GM18867 (cell line): ENCODE measurements at regions not wholly inside any gene's neighbourhood (a gene's known extent, or its start where the extent isn't known, plus 50 kb on each side); places are given as distances from the start of the nearest gene placed in this dataset.
A peak's percentile ranks its signal among the peaks of the same experiment; 100 is the strongest.
"Not testable (repeated sequence)": the region's sequence is repeated elsewhere in the genome, so short reads cannot be mapped to it uniquely, and the experiment has no call there.

ENCODE experiments used
- ATAC-seq: cut with Tn5 transposase; IDR thresholded peaks from one replicate; pipeline ENCODE4 v1.9.1; 2021; ENCODE audit warnings: mild to moderate bottlenecking, moderate library complexity; ENCODE audit not compliant: unreplicated experiment

DNA sequence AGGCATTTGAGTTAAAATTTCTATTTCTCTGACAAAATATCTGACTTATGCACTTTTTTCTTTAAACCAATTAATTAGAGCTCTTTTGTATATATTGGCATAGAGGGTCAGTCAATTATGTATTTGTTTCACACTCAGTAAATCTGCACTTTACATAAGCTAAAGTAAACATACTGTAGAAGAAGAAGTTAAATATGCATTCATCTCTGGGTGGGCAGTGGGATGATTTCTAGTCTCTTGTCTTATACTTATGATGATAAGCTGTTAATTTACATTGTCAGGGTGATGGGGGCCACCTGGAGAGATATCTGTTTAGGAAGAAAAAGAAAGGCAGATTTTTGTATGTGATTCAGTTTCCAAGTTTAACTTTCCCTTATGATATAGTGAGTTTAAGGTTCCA lies 330.8 kb downstream of the IPO8 start:
- ATAC-seq = no peak

- no peak for ATAC-seq
Measured at GRCh38 chr12:30361145-30361544, 334.5 kb downstream of the IPO8 start.

DNA sequence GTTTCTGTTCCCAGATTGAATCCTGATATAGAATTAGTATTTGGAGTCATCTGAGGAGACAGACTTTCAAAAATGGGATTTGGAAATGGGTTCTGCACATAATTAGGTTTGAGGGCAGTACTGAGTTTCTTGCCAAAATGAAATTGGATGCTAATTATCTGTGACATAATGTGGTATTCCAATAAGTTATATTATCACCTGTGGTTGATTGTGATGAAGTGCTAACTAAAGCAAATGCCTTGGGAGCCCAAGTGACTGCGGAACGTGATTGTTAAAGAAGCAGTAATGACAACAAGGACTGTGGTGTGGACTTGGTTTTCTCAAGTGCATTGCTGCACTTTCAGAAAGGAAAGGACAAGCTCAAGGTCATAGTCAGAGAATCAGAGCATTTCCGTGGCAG lies 337.0 kb downstream of the IPO8 start:
- ATAC-seq = no peak

DNA sequence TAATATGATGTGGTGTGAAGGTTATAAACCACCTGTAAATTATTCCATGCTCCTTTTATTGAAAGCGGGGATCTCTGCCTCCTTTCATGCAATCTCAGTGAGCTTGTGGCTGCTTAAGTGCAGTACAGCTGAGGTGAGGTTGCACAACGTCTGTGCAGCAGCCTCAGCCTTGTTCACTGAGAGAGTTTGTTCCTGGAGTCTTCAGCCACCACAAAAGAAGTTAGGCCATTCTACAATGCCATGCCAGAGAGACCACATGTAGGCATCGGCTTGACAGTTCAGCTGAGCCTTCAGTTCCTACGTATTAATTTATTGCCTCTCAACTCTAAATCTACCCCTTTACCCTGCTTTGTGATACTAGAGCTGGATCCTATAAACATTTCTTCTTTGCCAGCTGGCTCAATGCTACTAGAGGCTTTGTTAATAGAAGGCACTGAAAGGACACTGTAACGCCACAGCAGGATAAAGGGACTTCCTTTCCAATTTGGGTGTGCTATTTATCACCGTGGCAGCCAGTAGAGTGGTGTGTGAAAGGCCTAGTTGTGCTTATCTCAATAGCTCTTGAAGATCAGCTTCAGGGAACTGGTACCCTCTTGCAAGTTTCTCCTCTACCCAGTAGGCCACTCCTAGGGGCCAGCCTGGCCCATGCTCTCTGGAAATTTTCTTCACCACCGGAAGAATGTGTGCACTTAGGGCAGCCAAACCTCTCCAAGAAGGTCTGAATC lies 337.7 kb downstream of the IPO8 start:
- no peak for ATAC-seq

GRCh38 chr12:30345744-30346471 lies 349.8 kb downstream of the IPO8 start:
- ATAC-seq = no peak

DNA sequence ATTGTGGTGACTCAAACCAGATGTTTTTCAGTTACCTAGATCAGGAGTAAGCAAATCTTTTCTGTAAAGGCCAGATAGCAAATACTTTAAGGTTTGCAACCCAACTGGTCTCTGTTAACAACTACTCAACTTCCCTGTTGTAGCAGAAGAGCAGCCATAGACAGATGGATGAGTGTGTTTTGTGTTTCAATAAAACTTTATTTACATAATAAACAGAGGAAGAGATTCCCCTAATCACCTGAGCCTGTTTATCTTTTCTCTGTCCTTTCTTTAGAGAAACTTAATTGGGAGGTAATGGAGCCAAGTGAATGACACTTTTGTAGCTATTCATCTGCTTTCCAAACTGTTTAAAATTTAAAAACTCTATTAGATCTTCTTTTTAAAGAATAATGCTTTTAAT lies 365.1 kb downstream of the IPO8 start:
- ATAC-seq = no peak

- ATAC-seq = no peak
Measured at GRCh38 chr12:30329281-30329680, 366.4 kb downstream of the IPO8 start.

DNA sequence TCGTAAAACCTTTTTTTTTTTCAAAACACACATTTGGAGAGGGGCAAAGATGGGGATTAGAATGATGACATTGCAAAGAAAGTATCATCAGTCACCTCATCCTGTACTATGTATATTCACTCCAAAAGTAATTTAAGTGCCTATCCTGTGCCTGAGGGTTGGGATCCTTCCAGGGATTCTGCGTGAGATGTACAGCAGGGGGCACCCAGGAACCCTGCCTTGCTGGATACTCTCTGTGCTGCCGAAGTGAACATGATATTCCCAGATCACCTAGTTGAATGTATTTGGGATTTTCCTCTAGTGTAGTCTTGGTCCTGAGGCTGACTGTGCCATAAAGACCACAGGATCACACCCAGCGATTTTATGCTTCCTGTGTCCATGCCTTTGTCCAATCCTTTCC lies 372.7 kb downstream of the IPO8 start:
- ATAC-seq = no peak

- no peak for ATAC-seq
Measured at GRCh38 chr12:30320561-30320960, 375.1 kb downstream of the IPO8 start.

DNA sequence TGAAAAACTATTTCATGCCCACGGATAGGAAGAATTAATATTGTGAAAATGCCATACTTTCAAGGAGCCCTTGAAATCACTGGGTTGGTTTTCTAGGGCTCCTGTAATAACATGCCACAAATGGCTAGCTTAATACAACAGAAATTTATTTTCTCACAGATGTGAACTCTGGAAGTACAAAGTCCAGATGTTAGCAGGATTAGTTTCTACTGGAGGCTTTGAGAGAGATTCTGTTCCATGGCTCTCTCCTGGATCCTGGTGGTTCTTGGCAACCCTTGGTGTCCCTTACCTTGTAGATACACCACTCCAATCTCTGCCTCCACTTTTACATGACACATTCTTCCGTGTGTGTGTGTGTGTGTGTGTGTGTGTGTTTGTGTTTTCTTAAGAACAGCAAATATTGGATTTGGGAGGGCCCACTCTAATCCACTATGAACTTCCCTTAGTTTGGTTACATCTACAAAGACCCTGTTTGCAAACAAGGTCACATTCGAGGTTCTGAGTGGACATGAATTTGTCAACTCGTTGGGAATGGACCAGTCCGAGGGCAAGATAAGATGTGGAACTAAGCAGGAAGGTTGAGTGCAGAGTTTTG lies 381.1 kb downstream of the IPO8 start:
- ATAC-seq = no peak

DNA sequence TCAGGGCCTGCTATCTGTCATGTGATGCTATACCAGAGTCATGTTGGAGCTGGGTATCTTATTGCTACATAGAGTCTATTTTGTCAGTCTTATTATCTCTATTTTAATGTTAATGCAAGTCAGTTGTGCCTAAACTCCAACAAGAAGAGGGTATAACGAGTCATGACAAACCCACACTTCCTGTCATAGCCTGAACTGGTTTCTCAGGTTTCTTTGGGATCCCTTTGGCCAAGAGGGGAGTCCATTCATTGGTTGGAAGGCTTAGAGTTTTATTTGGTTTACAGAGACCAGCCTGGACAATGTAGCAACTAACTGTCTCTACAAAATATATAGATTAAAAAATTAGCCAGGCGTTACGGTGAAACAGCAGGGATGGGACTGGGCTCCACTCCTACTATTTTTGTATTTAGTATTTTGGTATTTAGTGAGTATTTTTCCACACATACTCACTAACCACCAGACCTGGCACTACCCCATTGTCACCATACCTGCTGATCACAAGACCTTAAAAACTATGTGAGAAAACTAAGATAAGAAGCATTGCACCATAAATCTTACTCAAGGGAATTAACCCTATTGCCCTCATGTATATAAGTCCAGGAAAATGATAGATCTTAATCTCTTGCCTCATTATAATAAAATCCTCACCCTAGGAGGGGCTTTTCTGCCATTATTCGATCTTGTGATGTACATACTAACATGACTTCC lies 387.5 kb downstream of the IPO8 start:
- no peak for ATAC-seq

DNA sequence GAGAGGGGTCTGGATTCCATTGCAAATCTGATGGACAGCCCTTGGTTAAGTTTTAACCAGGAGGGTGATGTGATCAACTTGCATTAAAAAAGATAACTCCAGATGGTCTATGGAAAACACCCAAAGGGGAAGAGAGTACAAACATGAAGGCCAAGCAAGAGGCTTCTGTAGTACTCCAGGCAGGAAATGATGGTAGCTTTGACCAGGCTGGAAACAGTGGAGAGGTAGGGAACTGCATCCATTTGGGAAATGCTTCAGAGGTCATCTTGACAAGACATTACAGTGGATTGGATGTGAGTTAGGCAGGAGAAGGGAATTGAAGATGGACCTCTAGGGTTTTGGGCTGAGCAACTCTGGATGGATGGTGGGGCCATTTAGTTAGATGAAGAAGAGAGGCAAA lies 391.1 kb downstream of the IPO8 start:
- ATAC-seq = no peak

DNA sequence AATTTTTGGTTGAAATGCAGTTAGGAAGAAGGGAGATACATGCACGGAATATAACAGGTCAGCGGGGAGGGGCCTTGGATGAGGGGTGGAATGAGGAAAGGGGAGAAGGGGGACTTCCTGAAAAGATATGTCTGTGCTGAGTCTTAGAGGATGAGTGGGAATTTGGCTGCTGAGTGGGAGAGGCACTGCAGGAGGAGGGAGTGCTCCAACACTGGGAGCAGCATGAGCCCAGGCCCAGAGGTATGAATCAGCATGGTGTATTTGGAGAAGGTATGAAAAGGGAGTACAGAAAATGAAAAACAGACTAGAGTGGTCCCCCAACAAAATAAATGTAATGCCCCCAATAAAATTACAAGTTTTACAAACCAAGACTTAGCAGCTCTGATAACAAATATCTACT lies 394.4 kb downstream of the IPO8 start:
- ATAC-seq = no peak

GRCh38 chr12:30296486-30296885 lies 399.2 kb downstream of the IPO8 start:
- no peak for ATAC-seq

DNA sequence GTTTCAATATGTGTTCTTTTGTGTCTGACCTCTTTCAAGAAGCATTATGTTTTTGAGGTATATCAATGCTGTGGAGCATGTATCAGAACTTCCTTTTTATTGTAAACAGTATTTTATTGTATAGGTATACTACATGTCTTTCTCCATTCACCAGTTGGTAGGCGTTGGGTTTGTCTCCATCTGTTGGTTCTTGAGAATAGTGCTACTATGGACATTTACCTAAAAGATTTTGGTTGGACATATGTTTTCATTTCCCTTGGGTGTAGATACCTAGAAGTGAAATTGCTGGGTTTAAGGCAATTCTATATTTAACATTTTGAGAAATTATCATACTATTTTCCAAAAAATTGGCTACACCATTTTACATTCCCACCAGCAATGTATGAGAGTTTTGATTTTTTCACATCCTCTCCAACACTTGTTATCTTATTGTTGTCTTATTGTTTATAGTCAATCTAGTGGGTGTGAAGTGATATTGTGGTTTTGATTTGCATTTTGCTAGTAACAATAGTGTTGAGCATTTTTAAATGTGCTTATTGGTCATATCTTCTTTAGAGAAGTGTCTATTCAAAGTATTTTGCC lies 409.2 kb downstream of the IPO8 start:
- peak; percentile 75 for ATAC-seq

GRCh38 chr12:30278401-30278800 lies 417.3 kb downstream of the IPO8 start:
- ATAC-seq = no peak

- ATAC-seq = not testable (repeated sequence)
Measured at GRCh38 chr12:30272515-30272914, 423.2 kb downstream of the IPO8 start.

DNA sequence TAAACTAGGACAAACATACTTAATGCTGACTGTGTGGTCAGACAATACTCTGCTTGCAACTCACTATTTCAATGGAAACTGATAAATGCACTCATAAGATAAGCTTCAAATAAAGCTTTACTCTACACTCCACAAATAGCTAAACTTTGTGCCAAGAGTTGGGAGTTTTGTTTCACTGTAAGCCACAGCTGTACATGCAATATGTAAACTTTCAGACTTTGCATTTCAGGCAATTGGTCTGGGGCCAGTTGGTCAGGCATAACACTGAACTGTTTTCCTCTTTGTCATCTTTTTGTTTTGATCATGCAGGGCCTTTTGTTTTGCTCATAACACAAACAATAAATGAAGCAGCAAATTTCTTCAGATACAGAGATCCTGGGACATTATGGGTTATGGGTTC lies 426.2 kb downstream of the IPO8 start:
- no peak for ATAC-seq

DNA sequence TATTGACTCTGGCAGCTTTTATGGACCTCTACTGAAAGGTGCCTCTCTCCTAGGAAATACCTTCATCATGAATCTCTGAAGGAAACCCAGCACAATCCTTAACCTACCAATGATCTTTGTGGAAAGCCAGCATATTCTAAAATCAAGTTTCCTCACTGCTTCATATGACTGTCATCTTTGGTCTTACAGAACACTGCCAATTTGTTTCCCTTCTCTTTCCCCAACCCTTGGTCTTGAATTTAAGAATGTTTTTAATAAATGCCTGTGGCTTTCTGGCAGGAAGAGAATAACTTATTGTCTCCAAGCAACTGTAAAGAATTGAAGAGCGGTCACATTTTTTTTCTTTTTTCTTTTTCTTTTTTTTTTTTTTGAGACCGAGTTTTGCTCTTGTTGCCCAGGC lies 427.6 kb downstream of the IPO8 start:
- no peak for ATAC-seq

- ATAC-seq = no peak
Measured at GRCh38 chr12:30263434-30263833, 432.2 kb downstream of the IPO8 start.

- ATAC-seq = no peak
Measured at GRCh38 chr12:30257618-30258017, 438.1 kb downstream of the IPO8 start.
